ENCODE measurements at regions not wholly inside any gene's neighbourhood (a gene's known extent, or its start where the extent isn't known, plus 50 kb on each side); places are given as distances from the start of the nearest gene placed in this dataset.

DNA sequence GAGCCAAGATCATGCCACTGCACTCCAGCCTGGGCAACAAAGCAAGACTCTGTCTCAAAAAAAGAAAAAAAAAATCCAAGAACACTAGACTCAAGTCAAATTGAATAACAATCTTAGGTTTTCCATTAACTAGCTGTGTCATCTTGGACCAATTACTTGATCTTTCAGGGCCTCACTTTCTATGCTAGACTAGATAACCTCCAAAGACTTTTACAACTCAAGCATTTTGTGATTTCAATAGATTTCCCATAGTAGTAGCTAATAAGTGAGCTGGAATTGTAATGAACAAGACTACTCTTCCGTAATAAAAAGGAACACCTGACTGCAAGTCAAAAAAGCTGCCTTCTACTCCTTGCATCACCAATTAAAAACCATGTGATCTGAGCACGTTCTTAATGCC is 127.0 kb upstream of the SSTR1 start:
- DNase-seq = no peak
- TF ChIP-seq, protein P1, sequence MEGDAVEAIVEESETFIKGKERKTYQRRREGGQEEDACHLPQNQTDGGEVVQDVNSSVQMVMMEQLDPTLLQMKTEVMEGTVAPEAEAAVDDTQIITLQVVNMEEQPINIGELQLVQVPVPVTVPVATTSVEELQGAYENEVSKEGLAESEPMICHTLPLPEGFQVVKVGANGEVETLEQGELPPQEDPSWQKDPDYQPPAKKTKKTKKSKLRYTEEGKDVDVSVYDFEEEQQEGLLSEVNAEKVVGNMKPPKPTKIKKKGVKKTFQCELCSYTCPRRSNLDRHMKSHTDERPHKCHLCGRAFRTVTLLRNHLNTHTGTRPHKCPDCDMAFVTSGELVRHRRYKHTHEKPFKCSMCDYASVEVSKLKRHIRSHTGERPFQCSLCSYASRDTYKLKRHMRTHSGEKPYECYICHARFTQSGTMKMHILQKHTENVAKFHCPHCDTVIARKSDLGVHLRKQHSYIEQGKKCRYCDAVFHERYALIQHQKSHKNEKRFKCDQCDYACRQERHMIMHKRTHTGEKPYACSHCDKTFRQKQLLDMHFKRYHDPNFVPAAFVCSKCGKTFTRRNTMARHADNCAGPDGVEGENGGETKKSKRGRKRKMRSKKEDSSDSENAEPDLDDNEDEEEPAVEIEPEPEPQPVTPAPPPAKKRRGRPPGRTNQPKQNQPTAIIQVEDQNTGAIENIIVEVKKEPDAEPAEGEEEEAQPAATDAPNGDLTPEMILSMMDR (IDR thresholded peaks at IDR 0.05) = no peak
- no peak for ATAC-seq
- Histone ChIP-seq H3K9me3 (no peaks in the 10 kb centered on the region), H3K4me3 (no peak overlapping the region), H3K4me1 (peaks cover 8% of the 10 kb centered on the region), H3K36me3 (no peaks in the 10 kb centered on the region), H3K27ac (no peak overlapping the region), H3K27me3 (ENCODE audit: low read depth) (no peaks in the 10 kb centered on the region)
- intact Hi-C loops (cut with DNase I) = no loop called here

- ATAC-seq (no peak), DNase-seq (no peak)
- Histone ChIP-seq H3K27ac (no peak overlapping the region), H3K4me1 (peaks cover 8% of the 10 kb centered on the region), H3K36me3 (no peaks in the 10 kb centered on the region), H3K27me3 (ENCODE audit: low read depth) (no peaks in the 10 kb centered on the region), H3K9me3 (no peaks in the 10 kb centered on the region), H3K4me3 (no peak overlapping the region)
- TF ChIP-seq, protein P1 (IDR thresholded peaks at IDR 0.05) = no peak
- intact Hi-C loops (cut with DNase I) = no loop called here
Observed at GRCh38 chr14:38083039-38083438, 124.7 kb upstream of the SSTR1 start.

DNA sequence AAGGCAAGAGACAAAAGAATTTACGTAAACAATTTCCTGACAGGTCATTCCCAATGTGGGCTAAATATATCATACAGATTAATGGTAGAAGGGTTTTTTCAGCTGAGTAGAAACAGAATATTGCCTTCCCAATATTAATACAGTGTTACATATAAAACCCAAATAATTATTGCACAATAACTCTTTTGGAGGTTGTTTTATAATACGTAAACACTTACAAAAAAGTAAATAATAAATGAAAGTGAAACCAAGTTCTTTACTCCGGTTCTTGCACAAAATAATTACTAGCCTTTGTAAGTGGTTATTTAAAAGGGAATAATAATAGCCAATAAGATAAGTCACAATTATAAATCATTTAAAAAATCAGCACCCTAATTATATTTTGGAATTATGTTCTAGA is 118.6 kb upstream of the SSTR1 start:
- Histone ChIP-seq H3K36me3 (no peaks in the 10 kb centered on the region), H3K9me3 (peaks cover 16% of the 10 kb centered on the region), H3K4me3 (peak overlapping the region; percentile 40), H3K4me1 (peaks cover 9% of the 10 kb centered on the region), H3K27me3 (ENCODE audit: low read depth) (no peaks in the 10 kb centered on the region), H3K27ac (no peak overlapping the region)
- DNase-seq (no peak), ATAC-seq (no peak)
- intact Hi-C loops (cut with DNase I) = no loop called here
- TF ChIP-seq, protein P1 (IDR thresholded peaks at IDR 0.05) = no peak

DNA sequence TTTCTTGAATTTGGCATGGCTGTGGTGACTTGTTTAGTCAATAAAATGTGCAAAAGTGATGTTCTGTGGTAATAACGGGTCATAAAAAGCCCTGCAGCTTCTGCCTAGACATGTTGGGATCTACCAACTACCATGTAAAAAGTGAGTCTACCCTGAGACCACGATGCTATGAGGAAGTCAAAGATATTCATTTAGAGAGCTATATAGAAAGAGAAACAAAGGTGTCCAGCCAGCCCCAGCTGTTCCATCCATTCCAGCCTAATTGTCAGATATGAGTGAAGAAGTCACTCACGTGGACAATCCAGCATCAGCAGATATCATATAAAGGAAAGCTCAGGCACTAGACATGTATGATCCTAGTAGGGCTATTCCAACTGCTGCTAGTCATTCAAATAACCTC is 117.2 kb upstream of the SSTR1 start:
- H3K27me3 ChIP-seq (ENCODE audit: low read depth) = no peaks in the 10 kb centered on the region
- H3K4me1 ChIP-seq = peaks cover 9% of the 10 kb centered on the region
- H3K36me3 ChIP-seq = no peaks in the 10 kb centered on the region
- TF ChIP-seq, protein P1 (IDR thresholded peaks at IDR 0.05) = no peak
- no peak overlapping the region for H3K27ac ChIP-seq
- peaks cover 27% of the 10 kb centered on the region for H3K9me3 ChIP-seq
- no peak overlapping the region for H3K4me3 ChIP-seq
- ATAC-seq = no peak
- intact Hi-C loops (cut with DNase I) = no loop called here
- DNase-seq = no peak

DNA sequence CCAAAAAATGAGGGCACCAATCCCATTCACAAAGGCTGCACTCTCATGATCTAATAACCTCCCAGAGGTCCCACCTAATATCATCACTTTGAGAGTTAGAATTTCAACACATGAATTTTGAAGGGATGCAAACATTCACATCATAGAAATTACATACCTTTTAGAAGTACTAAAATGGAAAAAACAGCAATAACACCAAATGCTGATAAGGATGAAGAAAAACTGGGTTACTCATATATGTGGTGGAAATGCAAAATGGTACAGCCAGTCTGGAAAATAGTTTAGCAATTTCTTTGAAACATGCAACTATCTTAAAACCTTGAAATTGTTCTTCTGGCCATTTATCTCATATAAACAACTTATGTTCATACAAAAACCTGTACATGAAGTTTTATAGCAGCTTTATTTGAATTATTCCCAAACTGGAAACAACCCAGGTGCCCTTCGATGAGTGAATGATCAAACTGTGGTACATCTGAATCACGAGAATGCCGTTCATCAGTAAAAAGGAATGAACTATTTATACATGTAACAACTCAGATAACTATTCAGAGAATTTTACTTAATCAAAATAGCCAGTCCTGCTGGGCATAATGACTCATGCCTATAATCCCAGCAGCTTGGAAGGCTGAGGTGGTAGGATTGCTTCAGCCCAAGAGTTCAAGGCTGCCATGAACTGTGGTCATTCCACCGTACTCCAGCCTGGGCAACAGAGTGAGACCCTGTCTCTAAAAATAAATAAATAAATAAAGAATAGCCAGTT is 109.4 kb upstream of the SSTR1 start:
- H3K36me3 ChIP-seq = no peaks in the 10 kb centered on the region
- H3K9me3 ChIP-seq = peaks cover 25% of the 10 kb centered on the region
- TF ChIP-seq, protein P1 (IDR thresholded peaks at IDR 0.05) = no peak
- intact Hi-C loops (cut with DNase I) = no loop called here
- ATAC-seq = no peak
- no peak overlapping the region for H3K4me3 ChIP-seq
- no peaks in the 10 kb centered on the region for H3K4me1 ChIP-seq
- H3K27me3 ChIP-seq (ENCODE audit: low read depth) = no peaks in the 10 kb centered on the region
- DNase-seq = no peak
- H3K27ac ChIP-seq = no peak overlapping the region

All from lower lobe of right lung (tissue), 2 donors.